HS-27A (cell line): ENCODE measurements at regions not wholly inside any gene's neighbourhood (a gene's known extent, or its start where the extent isn't known, plus 50 kb on each side); places are given as distances from the start of the nearest gene placed in this dataset.
"Not testable (repeated sequence)": the region's sequence is repeated elsewhere in the genome, so short reads cannot be mapped to it uniquely, and the experiment has no call there.

ENCODE experiments used
- DNase-seq: peaks from one replicate; pipeline ENCODE4 v3.0.0-alpha.2; 2012; ENCODE audit warnings: low read depth, missing footprints

GRCh38 chr5:97234380-97234779, 51.3 kb upstream of the RIOK2 start:
- DNase-seq, result not testable (repeated sequence)

GRCh38 chr5:97242341-97242740, 59.3 kb upstream of the RIOK2 start:
- DNase-seq, result no peak

GRCh38 chr5:97243353-97243752, 60.3 kb upstream of the RIOK2 start:
- DNase-seq, result no peak

GRCh38 chr5:97245386-97245785, 62.3 kb upstream of the RIOK2 start:
- no peak for DNase-seq

- DNase-seq, result no peak
Observed at GRCh38 chr5:97250113-97250512, 67.1 kb upstream of the RIOK2 start.

GRCh38 chr5:97266076-97266475, 83.0 kb upstream of the RIOK2 start:
- DNase-seq, result no peak

GRCh38 chr5:97266576-97266975, 83.5 kb upstream of the RIOK2 start:
- no peak for DNase-seq

- DNase-seq, result no peak
Observed at GRCh38 chr5:97267767-97268166, 84.7 kb upstream of the RIOK2 start.

GRCh38 chr5:97276474-97277120, 93.5 kb upstream of the RIOK2 start:
- DNase-seq, result no peak

GRCh38 chr5:97281257-97281656, 98.2 kb upstream of the RIOK2 start:
- DNase-seq, result no peak

- no peak for DNase-seq
Observed at GRCh38 chr5:97297063-97297703, 114.1 kb upstream of the RIOK2 start.

- DNase-seq, result peak; percentile 23
Observed at GRCh38 chr5:97297704-97298091, 114.7 kb upstream of the RIOK2 start.

GRCh38 chr5:97301181-97301580, 118.1 kb upstream of the RIOK2 start:
- not testable (repeated sequence) for DNase-seq

GRCh38 chr5:97338729-97339128, 155.7 kb upstream of the RIOK2 start:
- no peak for DNase-seq

GRCh38 chr5:97355775-97356174, 172.7 kb upstream of the RIOK2 start:
- DNase-seq, result no peak

GRCh38 chr5:97363577-97363976, 180.5 kb upstream of the RIOK2 start:
- no peak for DNase-seq

- no peak for DNase-seq
Observed at GRCh38 chr5:97364731-97365130, 181.7 kb upstream of the RIOK2 start.

- DNase-seq, result no peak
Observed at GRCh38 chr5:97365163-97365845, 182.3 kb upstream of the RIOK2 start.

GRCh38 chr5:97365918-97366317, 182.9 kb upstream of the RIOK2 start:
- DNase-seq, result no peak

GRCh38 chr5:97375959-97376358, 192.9 kb upstream of the RIOK2 start:
- no peak for DNase-seq

- no peak for DNase-seq
Observed at GRCh38 chr5:97377582-97377981, 194.5 kb upstream of the RIOK2 start.

- no peak for DNase-seq
Observed at GRCh38 chr5:97383996-97384395, 200.9 kb upstream of the RIOK2 start.

GRCh38 chr5:97388794-97389193, 205.7 kb upstream of the RIOK2 start:
- DNase-seq, result peak; percentile 35
